Chondrocyte (in vitro differentiated cells): ENCODE measurements at regions not wholly inside any gene's neighbourhood (a gene's known extent, or its start where the extent isn't known, plus 50 kb on each side); places are given as distances from the start of the nearest gene placed in this dataset.
A peak's percentile ranks its signal among the peaks of the same experiment; 100 is the strongest.

ENCODE experiments used
- DNase-seq: peaks from one replicate; pipeline ENCODE4 v3.0.0; 2021; ENCODE audit warnings: mixed read lengths, low spot score
- H3K27ac Mint-ChIP-seq: one replicate; pipeline ENCODE4 v1.8.0; 2021; ENCODE audit warnings: mild to moderate bottlenecking, moderate library complexity, mixed read lengths; ENCODE audit not compliant: unreplicated experiment
- H3K27me3 Mint-ChIP-seq: 2 replicates; pipeline ENCODE4 v1.8.0; 2021; ENCODE audit warnings: low read depth, mixed read lengths
- H3K36me3 Mint-ChIP-seq: 2 replicates; pipeline ENCODE4 v1.8.0; 2021; ENCODE audit warnings: low read depth, mixed read lengths
- H3K4me1 Mint-ChIP-seq: 2 replicates; pipeline ENCODE4 v1.8.0; 2021; ENCODE audit warnings: low read depth, mild to moderate bottlenecking, mixed read lengths
- H3K4me3 Mint-ChIP-seq: one replicate; pipeline ENCODE4 v1.8.0; 2021; ENCODE audit warnings: mild to moderate bottlenecking, moderate library complexity, mixed read lengths; ENCODE audit not compliant: unreplicated experiment
- H3K9me3 Mint-ChIP-seq: 2 replicates; pipeline ENCODE4 v1.8.0; 2021; ENCODE audit warnings: low read depth, mixed read lengths
- TF ChIP-seq, protein P1 (sequence below): fragments of 200-600 bp; sonication (generic); IDR thresholded peaks from 2 replicates; pipeline ENCODE4 v1.5.0; 2021; ENCODE audit warnings: antibody characterized with exemption, mild to moderate bottlenecking, moderate library complexity

DNA sequence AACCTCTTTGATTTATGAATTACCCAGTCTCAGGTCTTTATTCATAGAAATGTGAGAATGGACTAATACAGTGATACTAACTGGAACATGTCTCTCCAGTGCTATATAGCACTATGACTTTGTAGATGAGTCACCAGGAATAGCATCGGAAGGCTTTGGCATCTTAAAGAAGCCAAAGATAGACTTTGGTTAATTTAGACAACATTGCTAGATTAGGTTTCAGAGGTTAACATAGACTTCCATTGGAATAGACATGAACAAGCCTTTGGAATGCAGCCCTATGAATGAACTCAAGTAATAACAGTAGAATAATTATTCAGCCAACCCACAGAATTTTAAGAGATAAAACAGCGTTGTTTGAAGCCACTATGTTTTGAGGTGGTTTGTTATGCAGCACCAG lies 169.2 kb downstream of the HGF start:
- TF ChIP-seq, protein P1, sequence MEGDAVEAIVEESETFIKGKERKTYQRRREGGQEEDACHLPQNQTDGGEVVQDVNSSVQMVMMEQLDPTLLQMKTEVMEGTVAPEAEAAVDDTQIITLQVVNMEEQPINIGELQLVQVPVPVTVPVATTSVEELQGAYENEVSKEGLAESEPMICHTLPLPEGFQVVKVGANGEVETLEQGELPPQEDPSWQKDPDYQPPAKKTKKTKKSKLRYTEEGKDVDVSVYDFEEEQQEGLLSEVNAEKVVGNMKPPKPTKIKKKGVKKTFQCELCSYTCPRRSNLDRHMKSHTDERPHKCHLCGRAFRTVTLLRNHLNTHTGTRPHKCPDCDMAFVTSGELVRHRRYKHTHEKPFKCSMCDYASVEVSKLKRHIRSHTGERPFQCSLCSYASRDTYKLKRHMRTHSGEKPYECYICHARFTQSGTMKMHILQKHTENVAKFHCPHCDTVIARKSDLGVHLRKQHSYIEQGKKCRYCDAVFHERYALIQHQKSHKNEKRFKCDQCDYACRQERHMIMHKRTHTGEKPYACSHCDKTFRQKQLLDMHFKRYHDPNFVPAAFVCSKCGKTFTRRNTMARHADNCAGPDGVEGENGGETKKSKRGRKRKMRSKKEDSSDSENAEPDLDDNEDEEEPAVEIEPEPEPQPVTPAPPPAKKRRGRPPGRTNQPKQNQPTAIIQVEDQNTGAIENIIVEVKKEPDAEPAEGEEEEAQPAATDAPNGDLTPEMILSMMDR: no peak
- Mint-ChIP-seq H3K9me3 (peaks cover 2% of the 10 kb centered on the region), H3K27ac (peak overlapping the region; percentile 45)

DNA sequence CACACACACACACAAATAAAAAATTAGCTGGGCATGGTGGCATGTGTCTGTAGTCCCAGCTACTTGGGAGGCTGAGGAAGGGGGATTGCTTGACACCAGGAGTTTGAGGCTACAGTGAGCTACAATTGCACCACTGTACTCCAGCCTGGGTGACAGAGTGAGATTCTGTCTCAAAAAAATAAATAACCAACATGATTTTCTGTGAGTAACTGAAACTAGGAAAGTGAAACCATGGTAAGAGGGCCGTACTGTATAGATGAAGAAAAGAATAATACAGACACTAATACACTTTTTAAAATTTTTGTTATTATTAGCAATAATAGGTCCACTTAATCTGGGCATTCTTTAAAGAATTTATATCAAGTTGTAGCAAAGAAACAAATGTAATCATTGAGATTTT lies 170.9 kb downstream of the HGF start:
- peaks cover 9% of the 10 kb centered on the region for H3K9me3 Mint-ChIP-seq
- DNase-seq: no peak
- peaks cover 18% of the 10 kb centered on the region for H3K4me1 Mint-ChIP-seq
- TF ChIP-seq, protein P1: no peak
- H3K27me3 Mint-ChIP-seq: no peaks in the 10 kb centered on the region
- H3K27ac Mint-ChIP-seq: no peak overlapping the region
- no peak overlapping the region for H3K4me3 Mint-ChIP-seq
- H3K36me3 Mint-ChIP-seq: no peaks in the 10 kb centered on the region

More for the DNA sequence above, 169.2 kb downstream of the HGF start:
- DNase-seq: no peak
- Mint-ChIP-seq H3K4me1 (peaks cover 18% of the 10 kb centered on the region), H3K36me3 (no peaks in the 10 kb centered on the region), H3K27me3 (no peaks in the 10 kb centered on the region), H3K4me3 (no peak overlapping the region)

DNA sequence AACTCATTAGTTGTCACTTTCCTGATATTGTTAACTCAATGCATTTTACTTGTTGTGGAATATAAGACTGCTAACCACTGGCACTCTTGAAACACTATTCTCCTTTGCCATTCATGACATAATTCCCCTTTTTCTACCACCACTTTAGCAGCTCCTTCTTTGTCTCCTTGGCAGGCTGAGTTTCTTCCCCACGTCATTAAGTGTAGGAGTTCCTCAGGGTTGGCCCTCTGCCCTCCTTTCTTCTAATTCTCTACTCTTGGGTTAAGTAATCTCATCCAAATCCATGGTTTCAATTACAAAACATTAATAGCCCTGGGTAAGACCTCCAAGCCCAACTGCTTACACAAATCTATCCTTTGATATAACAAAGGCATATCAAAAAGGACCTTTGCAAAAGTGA lies 175.1 kb downstream of the HGF start:
- TF ChIP-seq, protein P1: no peak
- Mint-ChIP-seq H3K27ac (no peak overlapping the region), H3K4me3 (no peak overlapping the region), H3K4me1 (peaks cover 18% of the 10 kb centered on the region), H3K9me3 (peaks cover 7% of the 10 kb centered on the region), H3K36me3 (no peaks in the 10 kb centered on the region), H3K27me3 (no peaks in the 10 kb centered on the region)
- DNase-seq: no peak

DNA sequence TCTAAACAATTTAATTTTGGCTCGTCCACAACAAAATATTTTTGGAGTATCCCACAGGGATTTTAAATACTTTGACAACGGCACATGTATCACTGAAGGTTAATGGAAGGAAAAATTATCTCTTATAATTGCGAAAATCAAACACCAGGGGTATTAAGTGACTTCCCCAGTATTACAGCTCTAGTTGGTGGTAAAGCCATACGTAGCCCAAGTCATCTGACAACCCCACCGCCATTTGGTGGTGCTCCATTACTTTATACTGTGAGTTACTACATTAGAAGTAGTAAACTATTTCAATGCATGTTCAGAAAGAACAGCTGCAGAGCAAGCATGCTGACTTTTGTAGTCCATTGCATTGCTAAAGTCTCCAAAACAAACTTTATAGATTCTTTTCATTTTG lies 179.7 kb downstream of the HGF start:
- Mint-ChIP-seq H3K36me3 (no peaks in the 10 kb centered on the region), H3K4me1 (no peaks in the 10 kb centered on the region), H3K27ac (no peak overlapping the region), H3K4me3 (no peak overlapping the region), H3K9me3 (peaks cover 5% of the 10 kb centered on the region), H3K27me3 (no peaks in the 10 kb centered on the region)
- TF ChIP-seq, protein P1: no peak
- no peak for DNase-seq

DNA sequence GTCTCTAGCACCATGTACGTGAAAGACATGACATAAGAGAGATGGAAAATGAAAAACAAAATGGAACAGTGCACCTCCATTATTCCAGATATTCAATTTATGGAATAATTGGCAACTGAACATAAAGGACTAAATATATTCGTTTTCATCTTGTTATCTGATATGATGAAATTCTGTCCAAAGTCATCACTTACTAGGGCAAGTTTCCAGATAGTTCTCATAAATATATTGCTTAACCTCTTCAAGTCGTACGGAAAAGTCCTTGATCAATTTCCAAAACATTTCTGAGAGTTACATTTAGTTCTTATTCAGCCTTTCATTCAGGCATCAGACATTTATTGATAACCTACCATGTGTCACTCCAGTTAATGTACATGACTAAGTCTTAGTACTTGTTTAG lies 185.2 kb downstream of the HGF start:
- H3K4me1 Mint-ChIP-seq: peaks cover 11% of the 10 kb centered on the region
- H3K27ac Mint-ChIP-seq: no peak overlapping the region
- TF ChIP-seq, protein P1: no peak
- no peak for DNase-seq
- H3K27me3 Mint-ChIP-seq: no peaks in the 10 kb centered on the region
- no peaks in the 10 kb centered on the region for H3K9me3 Mint-ChIP-seq
- H3K36me3 Mint-ChIP-seq: peaks cover 2% of the 10 kb centered on the region
- H3K4me3 Mint-ChIP-seq: no peak overlapping the region
